HG03575 (cell line): ENCODE measurements at regions not wholly inside any gene's neighbourhood (a gene's known extent, or its start where the extent isn't known, plus 50 kb on each side); places are given as distances from the start of the nearest gene placed in this dataset.

Experiments used
- ATAC-seq: cut with Tn5 transposase; IDR thresholded peaks from one replicate; pipeline ENCODE4 v1.9.1; 2021; ENCODE audit not compliant: unreplicated experiment, insufficient number of reproducible peaks, low FRiP score; ENCODE audit errors: extremely low read depth

GRCh38 chr10:107616463-107617410 is 452.2 kb upstream of the SORCS1 start:
- no peak for ATAC-seq

GRCh38 chr10:107616031-107616430 is 451.5 kb upstream of the SORCS1 start:
- ATAC-seq = no peak

- no peak for ATAC-seq
Measured at GRCh38 chr10:107614939-107615685, 450.6 kb upstream of the SORCS1 start.

GRCh38 chr10:107611115-107611514 is 446.6 kb upstream of the SORCS1 start:
- no peak for ATAC-seq

GRCh38 chr10:107589081-107589480 is 424.6 kb upstream of the SORCS1 start:
- ATAC-seq = no peak

- no peak for ATAC-seq
Measured at GRCh38 chr10:107585630-107586029, 421.1 kb upstream of the SORCS1 start.

- ATAC-seq = no peak
Measured at GRCh38 chr10:107583974-107584373, 419.5 kb upstream of the SORCS1 start.

GRCh38 chr10:107579970-107580369 is 415.5 kb upstream of the SORCS1 start:
- ATAC-seq = no peak

- ATAC-seq = no peak
Measured at GRCh38 chr10:107577221-107577620, 412.7 kb upstream of the SORCS1 start.

GRCh38 chr10:107576746-107577145 is 412.2 kb upstream of the SORCS1 start:
- ATAC-seq = no peak

GRCh38 chr10:107565014-107565413 is 400.5 kb upstream of the SORCS1 start:
- no peak for ATAC-seq

- no peak for ATAC-seq
Measured at GRCh38 chr10:107561136-107561650, 396.7 kb upstream of the SORCS1 start.

GRCh38 chr10:107557916-107558315 is 393.4 kb upstream of the SORCS1 start:
- ATAC-seq = no peak

- ATAC-seq = no peak
Measured at GRCh38 chr10:107554333-107554732, 389.8 kb upstream of the SORCS1 start.

GRCh38 chr10:107553470-107553869 is 389.0 kb upstream of the SORCS1 start:
- ATAC-seq = no peak

- ATAC-seq = no peak
Measured at GRCh38 chr10:107552963-107553362, 388.5 kb upstream of the SORCS1 start.

GRCh38 chr10:107548301-107548700 is 383.8 kb upstream of the SORCS1 start:
- ATAC-seq = no peak

GRCh38 chr10:107546986-107547385 is 382.5 kb upstream of the SORCS1 start:
- no peak for ATAC-seq

- no peak for ATAC-seq
Measured at GRCh38 chr10:107546284-107546683, 381.8 kb upstream of the SORCS1 start.

GRCh38 chr10:107545717-107546116 is 381.2 kb upstream of the SORCS1 start:
- ATAC-seq = no peak
